NCI-H82 treated with DMSO at 0.1 percent for 48 hours (cell line): ENCODE measurements at regions not wholly inside any gene's neighbourhood (a gene's known extent, or its start where the extent isn't known, plus 50 kb on each side); places are given as distances from the start of the nearest gene placed in this dataset.
"Not testable (repeated sequence)": the region's sequence is repeated elsewhere in the genome, so short reads cannot be mapped to it uniquely, and the experiment has no call there.

Experiments
- DNase-seq: peaks from one replicate; lab custom pipeline; 2025; ENCODE audit not compliant: unreplicated experiment; lab: John Stamatoyannopoulos, UW

- no peak for DNase-seq
These were observed 147.2 kb upstream of the JUN start for GRCh38 chr1:58931024-58931423.

- no peak for DNase-seq
These were observed 147.9 kb upstream of the JUN start for GRCh38 chr1:58931756-58932155.

GRCh38 chr1:58932859-58933598 is 149.2 kb upstream of the JUN start:
- DNase-seq = no peak

- DNase-seq = no peak
These were observed 149.7 kb upstream of the JUN start for GRCh38 chr1:58933599-58933926.

- DNase-seq = no peak
These were observed 150.9 kb upstream of the JUN start for GRCh38 chr1:58934706-58935105.

GRCh38 chr1:58936973-58937372 is 153.1 kb upstream of the JUN start:
- DNase-seq = no peak

- DNase-seq = no peak
These were observed 155.3 kb upstream of the JUN start for GRCh38 chr1:58939146-58939545.

GRCh38 chr1:58939666-58940370 is 156.0 kb upstream of the JUN start:
- no peak for DNase-seq

- DNase-seq = no peak
These were observed 157.8 kb upstream of the JUN start for GRCh38 chr1:58941471-58942289.

- DNase-seq = no peak
These were observed 158.9 kb upstream of the JUN start for GRCh38 chr1:58942759-58943191.

- no peak for DNase-seq
These were observed 159.9 kb upstream of the JUN start for GRCh38 chr1:58943776-58944175.

- no peak for DNase-seq
These were observed 160.6 kb upstream of the JUN start for GRCh38 chr1:58944439-58944838.

- no peak for DNase-seq
These were observed 162.5 kb upstream of the JUN start for GRCh38 chr1:58946390-58946789.

- no peak for DNase-seq
These were observed 164.8 kb upstream of the JUN start for GRCh38 chr1:58948671-58949070.

- DNase-seq = no peak
These were observed 165.8 kb upstream of the JUN start for GRCh38 chr1:58949551-58950220.

- no peak for DNase-seq
These were observed 167.1 kb upstream of the JUN start for GRCh38 chr1:58950897-58951296.

- DNase-seq = not testable (repeated sequence)
These were observed 170.1 kb upstream of the JUN start for GRCh38 chr1:58953951-58954350.

GRCh38 chr1:58963287-58963686 is 179.4 kb upstream of the JUN start:
- DNase-seq = not testable (repeated sequence)

- no peak for DNase-seq
These were observed 180.6 kb upstream of the JUN start for GRCh38 chr1:58964428-58964827.

- no peak for DNase-seq
These were observed 181.0 kb upstream of the JUN start for GRCh38 chr1:58964880-58965279.
